Left cardiac atrium (tissue), 4 donors: ENCODE measurements at regions not wholly inside any gene's neighbourhood (a gene's known extent, or its start where the extent isn't known, plus 50 kb on each side); places are given as distances from the start of the nearest gene placed in this dataset.

Experiments
- ATAC-seq, 2 donors: fragments of 200-7000 bp; cut with Tn5 transposase; one replicate each; pipeline ENCODE4 v1.9.1; 2020; ENCODE audit warnings: mild to moderate bottlenecking in 2 of 2, moderate library complexity in 2 of 2
- DNase-seq: peaks from one replicate; pipeline ENCODE4 v3.0.0-alpha.2; 2020
- intact Hi-C, 2 donors: fragments of 100-400 bp; cut with DNase I; formaldehyde crosslinking; loops; one replicate each; pipeline versions ENCODE4 v1.14.1 to v1.15.1; 2022 to 2023
- donor health status: DM: no; HTN: yes; CAD: no.
- donor health status: DM: no; HTN: yes; CAD: no; lungs with severe emphysema.
- donor health status: DM: yes; HTN: yes; CAD: no.
- donor health status: Dilated cardiomyopathy.

DNA sequence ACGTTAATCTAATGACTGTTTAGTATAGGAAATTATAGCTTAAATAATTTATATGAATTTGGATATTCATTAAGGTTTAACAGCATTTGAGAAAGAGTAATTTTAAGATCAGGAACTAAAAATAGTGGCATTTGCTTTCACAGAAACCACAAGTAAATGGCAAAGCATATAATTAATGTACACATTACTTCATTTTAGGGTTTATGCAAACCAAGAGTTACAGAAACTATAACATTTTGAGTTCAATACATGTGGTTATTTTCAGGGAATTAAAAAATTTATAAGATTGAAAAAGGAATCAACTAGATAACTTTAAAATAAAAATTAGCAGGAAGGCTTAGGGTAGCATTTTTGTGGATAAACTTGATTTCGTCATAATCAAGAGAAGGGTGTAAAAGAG lies 151.7 kb upstream of the MIR17HG start:
- ATAC-seq (no peak), DNase-seq (no peak)
- intact Hi-C loops: no loop called here

GRCh38 chr13:91196958-91197357 lies 150.5 kb upstream of the MIR17HG start:
- DNase-seq (no peak), ATAC-seq (no peak)
- intact Hi-C loops: no loop called here

- DNase-seq (no peak), ATAC-seq (no peak)
- intact Hi-C loops: no loop called here
These were observed 147.6 kb upstream of the MIR17HG start for GRCh38 chr13:91199866-91200265.

GRCh38 chr13:91200486-91200885 lies 147.0 kb upstream of the MIR17HG start:
- no peak for DNase-seq
- intact Hi-C loops: no loop called here
- ATAC-seq: no peak

- DNase-seq (no peak), ATAC-seq (no peak)
- intact Hi-C loops: no loop called here
These were observed 144.1 kb upstream of the MIR17HG start for GRCh38 chr13:91203430-91203829.

DNA sequence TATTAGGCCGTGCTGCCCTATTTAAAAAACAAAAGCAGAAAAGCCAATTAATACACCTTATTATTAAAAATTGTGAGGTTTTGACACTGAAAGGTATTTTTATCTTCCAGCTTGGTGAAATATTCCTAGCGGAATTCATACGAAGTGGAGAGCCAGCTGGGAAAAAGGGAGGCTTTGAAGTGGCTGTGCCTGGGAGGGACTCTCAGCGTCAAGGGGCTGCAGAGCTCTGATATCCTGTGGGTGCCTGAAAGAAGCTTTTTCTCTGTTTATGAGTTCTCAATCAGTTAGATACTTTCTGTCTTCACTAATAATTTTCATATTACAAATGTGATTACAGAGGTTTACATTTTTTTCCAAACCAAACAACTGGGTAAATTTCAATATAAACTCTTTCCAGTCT lies 140.2 kb upstream of the MIR17HG start:
- intact Hi-C loops: no loop called here
- ATAC-seq (no peak), DNase-seq (no peak)

GRCh38 chr13:91211510-91211909 lies 136.0 kb upstream of the MIR17HG start:
- no peak for ATAC-seq
- intact Hi-C loops: no loop called here

GRCh38 chr13:91212231-91212630 lies 135.3 kb upstream of the MIR17HG start:
- ATAC-seq (no peak), DNase-seq (no peak)
- intact Hi-C loops: no loop called here

More at GRCh38 chr13:91211510-91211909, 136.0 kb upstream of the MIR17HG start:
- DNase-seq: no peak

DNA sequence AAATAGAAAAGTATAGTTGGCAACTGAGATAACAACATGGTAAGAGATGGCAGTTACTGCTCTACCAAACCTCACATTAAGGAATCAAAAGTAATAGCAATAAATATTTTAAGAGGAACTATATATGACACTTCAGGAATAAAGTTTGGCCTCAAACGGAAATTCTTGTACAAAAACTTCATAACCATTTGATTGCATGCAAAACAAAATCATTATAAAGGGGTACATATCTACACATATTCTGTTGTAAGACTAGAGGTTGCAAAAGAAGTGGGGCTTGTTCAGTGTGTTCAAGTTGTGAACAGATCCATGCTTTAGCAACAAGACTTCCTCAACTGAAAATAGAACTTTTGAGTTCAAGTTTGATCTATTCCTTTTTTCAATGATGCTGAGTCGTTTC lies 133.5 kb upstream of the MIR17HG start:
- DNase-seq: no peak
- intact Hi-C loops: no loop called here
- ATAC-seq: no peak

DNA sequence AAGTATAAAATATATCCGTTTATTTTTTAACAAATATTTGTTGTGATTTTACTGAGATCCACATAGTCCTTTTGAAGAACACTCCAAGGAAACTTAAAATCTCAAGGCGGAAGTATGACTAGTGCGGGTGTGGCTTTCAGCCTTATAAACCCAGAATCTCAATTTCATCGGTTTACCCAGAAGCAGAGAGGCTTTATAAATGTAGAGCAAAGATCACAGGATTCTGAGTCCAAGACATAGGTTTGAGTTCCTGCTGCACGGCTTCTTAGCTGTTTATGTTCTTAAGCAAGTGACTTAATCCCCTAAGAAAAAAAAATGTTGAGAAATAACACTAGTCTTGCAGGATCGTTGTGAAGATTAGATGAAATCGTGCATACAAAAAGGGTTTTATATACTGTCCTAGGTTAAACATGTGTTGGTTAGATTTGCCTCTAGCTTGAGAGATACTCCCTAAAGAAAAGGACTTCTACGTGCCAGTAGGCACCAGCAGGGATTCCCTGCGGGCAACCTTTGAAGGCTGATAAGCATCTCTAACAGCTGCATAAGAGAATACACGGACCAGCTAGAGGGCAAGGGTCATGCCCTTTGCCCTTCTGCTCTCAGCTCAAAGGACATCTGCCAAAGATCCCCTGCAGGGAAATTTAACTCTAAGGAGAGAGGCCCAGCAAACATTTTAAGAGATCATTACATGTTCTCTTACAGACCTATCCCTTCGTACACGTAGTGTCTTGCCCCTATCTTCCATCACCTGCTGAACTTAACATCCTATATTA lies 130.4 kb upstream of the MIR17HG start:
- ATAC-seq (no peak), DNase-seq (no peak)
- intact Hi-C loops: no loop called here

DNA sequence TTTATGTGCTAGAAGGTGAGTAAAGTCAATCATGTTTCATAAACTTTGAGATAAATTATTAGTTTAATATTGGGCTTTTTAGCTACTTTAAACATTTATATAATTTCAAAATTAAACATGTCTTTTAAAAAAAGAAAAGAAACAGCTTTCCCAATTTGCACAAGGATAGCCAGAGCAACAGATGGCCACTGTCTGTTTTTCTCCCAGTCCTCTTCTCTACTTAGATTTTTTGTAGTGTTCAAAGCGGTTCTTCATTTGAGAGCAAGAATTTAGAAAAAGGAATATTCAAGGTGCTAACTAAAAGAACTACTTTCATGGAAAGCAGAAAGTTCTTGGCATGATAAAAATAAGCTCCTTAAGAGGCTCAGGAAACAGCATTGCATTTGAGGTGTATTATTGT lies 128.3 kb upstream of the MIR17HG start:
- ATAC-seq: no peak
- no peak for DNase-seq
- intact Hi-C loops: no loop called here

DNA sequence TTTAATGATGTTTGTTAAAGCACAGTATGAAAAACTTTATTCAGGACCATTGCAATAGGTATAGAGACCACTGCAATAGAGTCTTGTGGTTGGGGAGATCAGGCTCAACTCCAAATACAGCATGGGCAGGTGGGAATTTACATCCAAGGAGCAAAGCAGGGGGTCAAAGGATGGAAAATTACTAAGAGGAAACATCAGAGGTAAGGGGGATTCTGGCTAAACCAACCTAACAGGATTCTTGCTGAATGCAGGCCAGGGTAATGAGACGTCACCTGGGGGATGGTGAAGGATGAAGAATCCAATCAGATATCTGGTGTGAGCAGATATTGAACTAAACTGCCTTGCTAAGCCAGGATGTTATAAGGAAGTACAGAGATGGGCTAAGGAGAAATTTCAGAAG lies 126.6 kb upstream of the MIR17HG start:
- intact Hi-C loops: no loop called here
- no peak for DNase-seq
- no peak for ATAC-seq

DNA sequence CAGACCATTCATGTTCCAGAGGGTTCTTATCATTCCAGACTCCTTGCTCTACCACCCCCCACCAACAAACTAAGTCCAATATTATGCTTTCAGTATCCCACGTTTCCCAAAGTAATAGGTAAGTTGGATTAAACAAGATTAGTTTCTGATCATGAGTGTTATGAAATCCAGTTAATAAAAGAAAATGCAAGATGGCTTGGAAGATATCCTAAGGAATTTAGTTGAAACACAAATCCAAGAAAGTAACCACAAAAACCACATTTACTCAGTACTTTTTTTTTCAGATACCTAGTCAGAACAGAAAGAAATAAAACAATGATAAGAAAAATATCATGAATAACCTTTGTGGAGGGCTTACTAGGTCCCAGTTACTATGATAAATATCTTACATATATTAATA lies 119.4 kb upstream of the MIR17HG start:
- no peak for ATAC-seq
- intact Hi-C loops: no loop called here

DNA sequence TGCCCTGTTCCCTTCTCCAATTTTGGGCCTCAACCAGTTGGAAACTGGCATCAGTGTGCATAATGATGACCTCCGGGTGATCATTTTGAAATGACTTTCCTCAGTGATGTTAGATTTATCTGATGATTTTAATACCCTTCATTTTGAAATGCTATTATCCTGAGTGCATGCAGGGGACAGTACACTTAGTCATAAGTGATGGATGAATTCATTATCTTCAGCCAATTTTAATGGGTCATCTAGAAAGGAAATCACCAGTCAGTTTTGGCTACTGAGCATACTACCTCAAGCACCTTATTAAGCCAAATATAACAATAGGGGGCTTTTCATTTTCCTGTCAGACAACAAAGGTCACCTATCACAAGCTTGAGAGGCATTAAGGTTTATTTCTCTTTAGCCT lies 118.5 kb upstream of the MIR17HG start:
- intact Hi-C loops: no loop called here
- DNase-seq (no peak), ATAC-seq (no peak)

More for the DNA sequence above, 119.4 kb upstream of the MIR17HG start:
- no peak for DNase-seq

GRCh38 chr13:91232716-91233115 lies 114.8 kb upstream of the MIR17HG start:
- no peak for DNase-seq
- intact Hi-C loops: no loop called here
- ATAC-seq: no peak

GRCh38 chr13:91233291-91233690 lies 114.2 kb upstream of the MIR17HG start:
- ATAC-seq (no peak), DNase-seq (no peak)
- intact Hi-C loops: no loop called here

GRCh38 chr13:91236182-91236581 lies 111.3 kb upstream of the MIR17HG start:
- DNase-seq (no peak), ATAC-seq (no peak)
- intact Hi-C loops: no loop called here

- ATAC-seq: no peak
- DNase-seq: no peak
- intact Hi-C loops: no loop called here
These were observed 110.6 kb upstream of the MIR17HG start for GRCh38 chr13:91236921-91237320.

DNA sequence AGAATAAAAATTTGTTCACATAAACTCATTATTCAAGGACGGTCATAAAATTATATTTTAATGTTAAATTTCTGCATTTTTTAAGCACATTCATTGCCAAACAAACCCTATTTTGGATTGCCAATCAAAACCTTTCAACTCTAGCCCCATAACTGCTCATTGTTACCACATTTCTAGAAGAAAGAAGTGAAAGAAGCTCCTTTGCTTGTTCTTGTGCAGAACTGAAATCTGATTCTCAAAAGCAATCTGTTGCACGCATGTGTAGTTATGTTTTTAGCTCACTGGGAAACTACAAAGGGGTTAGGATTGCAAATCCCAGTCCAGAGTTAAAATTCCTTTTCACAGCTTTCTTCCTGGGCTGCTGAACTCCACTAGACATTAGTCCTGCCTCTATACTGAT lies 109.5 kb upstream of the MIR17HG start:
- ATAC-seq (no peak), DNase-seq (no peak)
- intact Hi-C loops: no loop called here

- ATAC-seq (no peak), DNase-seq (no peak)
- intact Hi-C loops: no loop called here
These were observed 107.1 kb upstream of the MIR17HG start for GRCh38 chr13:91240341-91240740.

- intact Hi-C loops: no loop called here
- ATAC-seq: no peak
- no peak for DNase-seq
These were observed 106.1 kb upstream of the MIR17HG start for GRCh38 chr13:91241221-91241933.
